ENCODE measurements at regions not wholly inside any gene's neighbourhood (a gene's known extent, or its start where the extent isn't known, plus 50 kb on each side); places are given as distances from the start of the nearest gene placed in this dataset.

DNA sequence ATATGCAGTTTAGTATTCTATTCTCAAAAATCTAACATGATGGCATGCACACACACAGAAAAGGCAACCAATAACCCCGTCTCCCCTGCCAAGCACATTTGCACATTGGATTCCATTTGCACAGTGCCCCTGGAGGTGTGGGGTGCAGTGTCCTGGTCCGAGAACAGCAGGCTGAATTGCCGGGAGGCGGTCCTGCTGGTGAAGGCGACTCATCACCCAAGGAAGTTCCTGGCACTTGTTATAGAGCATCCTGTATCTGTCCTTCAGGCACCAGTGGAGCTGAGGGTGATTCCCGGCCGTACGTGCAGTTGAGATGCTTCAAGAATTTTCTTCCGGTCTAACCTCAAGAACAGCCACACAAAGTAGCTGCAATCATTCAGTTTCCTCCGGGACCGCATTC lies 73.0 kb upstream of the RAB12 start:
- no peak overlapping the region for H3K4me3 ChIP-seq (replicated peaks; ENCODE audit: insufficient read depth, low read length)
- no peaks in the 10 kb centered on the region for H3K27me3 ChIP-seq (ENCODE audit: insufficient read depth, poor library complexity, severe bottlenecking)
- TF ChIP-seq, protein P1, sequence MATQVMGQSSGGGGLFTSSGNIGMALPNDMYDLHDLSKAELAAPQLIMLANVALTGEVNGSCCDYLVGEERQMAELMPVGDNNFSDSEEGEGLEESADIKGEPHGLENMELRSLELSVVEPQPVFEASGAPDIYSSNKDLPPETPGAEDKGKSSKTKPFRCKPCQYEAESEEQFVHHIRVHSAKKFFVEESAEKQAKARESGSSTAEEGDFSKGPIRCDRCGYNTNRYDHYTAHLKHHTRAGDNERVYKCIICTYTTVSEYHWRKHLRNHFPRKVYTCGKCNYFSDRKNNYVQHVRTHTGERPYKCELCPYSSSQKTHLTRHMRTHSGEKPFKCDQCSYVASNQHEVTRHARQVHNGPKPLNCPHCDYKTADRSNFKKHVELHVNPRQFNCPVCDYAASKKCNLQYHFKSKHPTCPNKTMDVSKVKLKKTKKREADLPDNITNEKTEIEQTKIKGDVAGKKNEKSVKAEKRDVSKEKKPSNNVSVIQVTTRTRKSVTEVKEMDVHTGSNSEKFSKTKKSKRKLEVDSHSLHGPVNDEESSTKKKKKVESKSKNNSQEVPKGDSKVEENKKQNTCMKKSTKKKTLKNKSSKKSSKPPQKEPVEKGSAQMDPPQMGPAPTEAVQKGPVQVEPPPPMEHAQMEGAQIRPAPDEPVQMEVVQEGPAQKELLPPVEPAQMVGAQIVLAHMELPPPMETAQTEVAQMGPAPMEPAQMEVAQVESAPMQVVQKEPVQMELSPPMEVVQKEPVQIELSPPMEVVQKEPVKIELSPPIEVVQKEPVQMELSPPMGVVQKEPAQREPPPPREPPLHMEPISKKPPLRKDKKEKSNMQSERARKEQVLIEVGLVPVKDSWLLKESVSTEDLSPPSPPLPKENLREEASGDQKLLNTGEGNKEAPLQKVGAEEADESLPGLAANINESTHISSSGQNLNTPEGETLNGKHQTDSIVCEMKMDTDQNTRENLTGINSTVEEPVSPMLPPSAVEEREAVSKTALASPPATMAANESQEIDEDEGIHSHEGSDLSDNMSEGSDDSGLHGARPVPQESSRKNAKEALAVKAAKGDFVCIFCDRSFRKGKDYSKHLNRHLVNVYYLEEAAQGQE (IDR thresholded peaks at IDR 0.05; ENCODE audit: insufficient replicate concordance, low read depth), result no peak
- no peak for TF ChIP-seq GABPA (IDR thresholded peaks at IDR 0.05; ENCODE audit: low read depth)
- TF ChIP-seq POLR2AphosphoS5 (IDR thresholded peaks at IDR 0.05; ENCODE audit: low read depth), result no peak
- TF ChIP-seq, protein P2, sequence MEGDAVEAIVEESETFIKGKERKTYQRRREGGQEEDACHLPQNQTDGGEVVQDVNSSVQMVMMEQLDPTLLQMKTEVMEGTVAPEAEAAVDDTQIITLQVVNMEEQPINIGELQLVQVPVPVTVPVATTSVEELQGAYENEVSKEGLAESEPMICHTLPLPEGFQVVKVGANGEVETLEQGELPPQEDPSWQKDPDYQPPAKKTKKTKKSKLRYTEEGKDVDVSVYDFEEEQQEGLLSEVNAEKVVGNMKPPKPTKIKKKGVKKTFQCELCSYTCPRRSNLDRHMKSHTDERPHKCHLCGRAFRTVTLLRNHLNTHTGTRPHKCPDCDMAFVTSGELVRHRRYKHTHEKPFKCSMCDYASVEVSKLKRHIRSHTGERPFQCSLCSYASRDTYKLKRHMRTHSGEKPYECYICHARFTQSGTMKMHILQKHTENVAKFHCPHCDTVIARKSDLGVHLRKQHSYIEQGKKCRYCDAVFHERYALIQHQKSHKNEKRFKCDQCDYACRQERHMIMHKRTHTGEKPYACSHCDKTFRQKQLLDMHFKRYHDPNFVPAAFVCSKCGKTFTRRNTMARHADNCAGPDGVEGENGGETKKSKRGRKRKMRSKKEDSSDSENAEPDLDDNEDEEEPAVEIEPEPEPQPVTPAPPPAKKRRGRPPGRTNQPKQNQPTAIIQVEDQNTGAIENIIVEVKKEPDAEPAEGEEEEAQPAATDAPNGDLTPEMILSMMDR (IDR thresholded peaks at IDR 0.05; ENCODE audit: insufficient read depth, low read length), result no peak
- no peak for TF ChIP-seq SPI1 (IDR thresholded peaks at IDR 0.05; ENCODE audit: borderline replicate concordance, low read depth)
- DNase-seq (ENCODE audit: low read depth in 1 of 2, low spot score in 1 of 2), result no peak
- H3K27ac ChIP-seq (replicated peaks), result no peak overlapping the region

DNA sequence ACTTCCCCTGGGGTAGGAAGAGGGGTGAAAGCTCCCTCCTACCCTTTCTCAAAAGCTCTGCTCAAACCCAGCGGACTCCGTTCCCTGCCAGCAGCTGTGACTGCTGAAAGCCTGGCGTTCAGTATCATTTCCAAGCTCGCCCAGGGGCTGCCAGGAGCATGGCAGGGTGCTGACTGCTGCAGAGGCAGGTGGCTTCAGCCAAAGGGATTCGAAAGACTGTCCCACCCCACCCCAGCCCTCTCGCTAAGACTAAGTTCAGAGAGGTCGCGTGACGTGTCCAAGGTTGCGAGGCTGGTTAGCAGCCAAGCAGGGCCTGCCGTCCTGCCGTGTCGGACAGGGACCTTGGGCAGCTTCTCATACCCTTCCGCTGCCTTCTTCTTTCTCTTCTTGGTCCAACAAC lies 72.3 kb upstream of the RAB12 start:
- H3K4me3 ChIP-seq (replicated peaks; ENCODE audit: insufficient read depth, low read length), result no peak overlapping the region
- DNase-seq (ENCODE audit: low read depth in 1 of 2, low spot score in 1 of 2), result no peak
- no peak overlapping the region for H3K27ac ChIP-seq (replicated peaks)
- H3K27me3 ChIP-seq (ENCODE audit: insufficient read depth, poor library complexity, severe bottlenecking), result no peaks in the 10 kb centered on the region
- TF ChIP-seq, protein P2 (IDR thresholded peaks at IDR 0.05; ENCODE audit: insufficient read depth, low read length), result no peak
- TF ChIP-seq SPI1 (IDR thresholded peaks at IDR 0.05; ENCODE audit: borderline replicate concordance, low read depth) (no peak), GABPA (IDR thresholded peaks at IDR 0.05; ENCODE audit: low read depth) (no peak), POLR2AphosphoS5 (IDR thresholded peaks at IDR 0.05; ENCODE audit: low read depth) (no peak)
- TF ChIP-seq, protein P1 (IDR thresholded peaks at IDR 0.05; ENCODE audit: insufficient replicate concordance, low read depth), result no peak

DNA sequence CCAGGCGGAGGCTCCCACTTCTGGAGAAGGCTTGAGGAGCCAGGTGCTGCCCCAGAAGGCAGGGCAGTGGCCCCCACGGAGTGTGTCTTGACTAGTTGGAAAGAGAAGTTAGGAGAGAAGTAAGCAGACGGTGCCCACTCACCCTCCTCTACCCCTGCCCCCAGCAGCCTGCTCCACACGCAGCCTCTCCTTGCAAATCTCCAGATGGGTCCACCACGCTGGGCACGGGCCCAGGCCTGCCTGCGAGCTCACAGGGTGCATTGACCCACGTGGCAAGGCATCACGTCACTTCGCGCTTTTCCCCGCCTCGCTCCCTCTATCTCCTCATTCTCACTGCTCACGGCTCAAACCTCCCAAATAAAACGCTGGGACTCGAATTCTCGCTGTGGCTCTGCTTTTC lies 71.8 kb upstream of the RAB12 start:
- TF ChIP-seq POLR2AphosphoS5 (IDR thresholded peaks at IDR 0.05; ENCODE audit: low read depth) (no peak), SPI1 (IDR thresholded peaks at IDR 0.05; ENCODE audit: borderline replicate concordance, low read depth) (no peak), GABPA (IDR thresholded peaks at IDR 0.05; ENCODE audit: low read depth) (no peak)
- TF ChIP-seq, protein P2 (IDR thresholded peaks at IDR 0.05; ENCODE audit: insufficient read depth, low read length), result no peak
- TF ChIP-seq, protein P1 (IDR thresholded peaks at IDR 0.05; ENCODE audit: insufficient replicate concordance, low read depth), result no peak
- H3K4me3 ChIP-seq (replicated peaks; ENCODE audit: insufficient read depth, low read length), result no peak overlapping the region
- no peaks in the 10 kb centered on the region for H3K27me3 ChIP-seq (ENCODE audit: insufficient read depth, poor library complexity, severe bottlenecking)
- no peak for DNase-seq (ENCODE audit: low read depth in 1 of 2, low spot score in 1 of 2)
- H3K27ac ChIP-seq (replicated peaks), result no peak overlapping the region

Data from HL-60 (cell line).